Caco-2 (cell line): ENCODE measurements at regions not wholly inside any gene's neighbourhood (a gene's known extent, or its start where the extent isn't known, plus 50 kb on each side); places are given as distances from the start of the nearest gene placed in this dataset.

Experiments used
- BruUV-seq: library from RNA; stranded (reverse); fragments of 400-500 nt; replicated peaks from 2 replicates; lab custom pipeline; 2021; lab: Mats Ljungman, UMichigan
- CTCF ChIA-PET: fragments of 300-600 bp; sonication (Branson Sonifier 250); formaldehyde crosslinking; loops from one replicate; lab custom pipeline; 2022; ENCODE audit warnings: antibody characterized with exemption; lab: Charles Lee
- POLR2A ChIA-PET: fragments of 300-600 bp; sonication (Branson Sonifier 250); formaldehyde crosslinking; loops from one replicate; lab custom pipeline; 2022; ENCODE audit warnings: antibody characterized with exemption; lab: Charles Lee
- DNase-seq, 2 experiments: peaks; one replicate each; pipeline versions ENCODE4 v3.0.0 to v3.0.0-alpha.2; 2020 to 2022
- H3K27me3 ChIP-seq: replicated peaks from 2 replicates; pipeline ENCODE4 v1.6.0; 2011; ENCODE audit warnings: low read length; ENCODE audit not compliant: control insufficient read depth, insufficient read depth
- H3K36me3 ChIP-seq: 2 replicates; pipeline ENCODE4 v1.5.1; 2011; ENCODE audit warnings: low read length; ENCODE audit not compliant: control insufficient read depth, insufficient read depth
- H3K4me1 ChIP-seq: fragments of 250-450 bp; sonication (Bioruptor Pico); 2 replicates; pipeline ENCODE4 v1.5.1; 2020; ENCODE audit warnings: mild to moderate bottlenecking
- H3K4me3 ChIP-seq: 2 replicates; pipeline ENCODE4 v1.5.1; 2011; ENCODE audit warnings: low read depth, mild to moderate bottlenecking, control low read depth, low read length
- H3K9me3 ChIP-seq: fragments of 250-450 bp; sonication (Bioruptor Pico); 2 replicates; pipeline ENCODE4 v1.5.1; 2020; ENCODE audit warnings: mild to moderate bottlenecking, moderate library complexity
- H3K27ac Mint-ChIP-seq: one replicate; pipeline ENCODE4 v1.8.0; 2022; ENCODE audit warnings: mixed read lengths; ENCODE audit not compliant: unreplicated experiment
- H3K27me3 Mint-ChIP-seq: one replicate; pipeline ENCODE4 v1.8.0; 2022; ENCODE audit warnings: mixed read lengths; ENCODE audit not compliant: insufficient read depth, unreplicated experiment
- H3K36me3 Mint-ChIP-seq: one replicate; pipeline ENCODE4 v1.8.0; 2022; ENCODE audit warnings: mild to moderate bottlenecking, mixed read lengths; ENCODE audit not compliant: insufficient read depth, unreplicated experiment
- H3K4me1 Mint-ChIP-seq: one replicate; pipeline ENCODE4 v1.8.0; 2022; ENCODE audit warnings: low read depth, mixed read lengths; ENCODE audit not compliant: unreplicated experiment
- H3K4me3 Mint-ChIP-seq: one replicate; pipeline ENCODE4 v1.8.0; 2022; ENCODE audit warnings: mild to moderate bottlenecking, moderate library complexity, mixed read lengths; ENCODE audit not compliant: unreplicated experiment
- H3K9me3 Mint-ChIP-seq: one replicate; pipeline ENCODE4 v1.8.0; 2022; ENCODE audit warnings: mixed read lengths; ENCODE audit not compliant: unreplicated experiment
- intact Hi-C: fragments of 100-400 bp; cut with micrococcal nuclease; formaldehyde crosslinking; loops from one replicate; pipeline ENCODE4 v1.10.0; 2022; ENCODE audit not compliant: unreplicated experiment
- TF ChIP-seq, protein P1 (sequence below), 2 experiments: fragments of 200-600 bp in 1 of 2; IDR thresholded peaks; 1 replicate in 1 of 2; 2 replicates in 1 of 2; pipeline versions ENCODE4 v1.5.1 to v1.8.0; 2011 to 2022; ENCODE audit warnings: antibody characterized with exemption in 1 of 2, control low read depth in 1 of 2, inconsistent platforms in 1 of 2, low read depth in 1 of 2, low read length in 1 of 2, mild to moderate bottlenecking in 1 of 2, moderate library complexity in 1 of 2; ENCODE audit not compliant: insufficient read depth in 1 of 2, severe bottlenecking in 1 of 2, unreplicated experiment in 1 of 2

DNA sequence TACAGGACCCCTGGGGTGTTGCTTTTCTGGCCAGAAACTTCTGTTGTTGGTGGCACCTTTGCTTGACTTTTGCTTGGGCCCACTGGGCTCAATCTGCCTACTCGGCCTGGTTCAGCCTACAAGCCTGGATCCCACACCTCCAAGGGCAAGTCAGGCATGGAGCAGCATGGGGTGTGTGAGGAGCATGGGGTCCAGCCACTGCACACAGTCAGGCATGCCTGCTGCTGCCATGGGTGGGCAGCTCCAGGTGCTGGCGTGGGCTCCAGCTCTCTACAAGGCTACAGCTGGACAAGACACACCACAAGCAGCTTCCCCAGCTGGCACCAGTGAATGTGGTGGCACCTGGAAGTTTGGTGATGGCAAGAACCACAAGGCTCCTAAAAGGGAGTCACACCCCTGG, 1683.1 kb upstream of the ADGRL3 start:
- DNase-seq, result no peak
- ChIA-PET POLR2A (no interaction called here), CTCF (no interaction called here)
- Mint-ChIP-seq H3K27ac (no peak overlapping the region), H3K9me3 (no peaks in the 10 kb centered on the region), H3K36me3 (no peaks in the 10 kb centered on the region), H3K4me3 (no peak overlapping the region), H3K4me1 (no peaks in the 10 kb centered on the region), H3K27me3 (no peaks in the 10 kb centered on the region)
- no TSS peak for BruUV-seq
- Histone ChIP-seq H3K27me3 (no peaks in the 10 kb centered on the region), H3K9me3 (no peaks in the 10 kb centered on the region), H3K4me1 (no peaks in the 10 kb centered on the region), H3K4me3 (no peak overlapping the region), H3K36me3 (no peaks in the 10 kb centered on the region)
- TF ChIP-seq, protein P1, sequence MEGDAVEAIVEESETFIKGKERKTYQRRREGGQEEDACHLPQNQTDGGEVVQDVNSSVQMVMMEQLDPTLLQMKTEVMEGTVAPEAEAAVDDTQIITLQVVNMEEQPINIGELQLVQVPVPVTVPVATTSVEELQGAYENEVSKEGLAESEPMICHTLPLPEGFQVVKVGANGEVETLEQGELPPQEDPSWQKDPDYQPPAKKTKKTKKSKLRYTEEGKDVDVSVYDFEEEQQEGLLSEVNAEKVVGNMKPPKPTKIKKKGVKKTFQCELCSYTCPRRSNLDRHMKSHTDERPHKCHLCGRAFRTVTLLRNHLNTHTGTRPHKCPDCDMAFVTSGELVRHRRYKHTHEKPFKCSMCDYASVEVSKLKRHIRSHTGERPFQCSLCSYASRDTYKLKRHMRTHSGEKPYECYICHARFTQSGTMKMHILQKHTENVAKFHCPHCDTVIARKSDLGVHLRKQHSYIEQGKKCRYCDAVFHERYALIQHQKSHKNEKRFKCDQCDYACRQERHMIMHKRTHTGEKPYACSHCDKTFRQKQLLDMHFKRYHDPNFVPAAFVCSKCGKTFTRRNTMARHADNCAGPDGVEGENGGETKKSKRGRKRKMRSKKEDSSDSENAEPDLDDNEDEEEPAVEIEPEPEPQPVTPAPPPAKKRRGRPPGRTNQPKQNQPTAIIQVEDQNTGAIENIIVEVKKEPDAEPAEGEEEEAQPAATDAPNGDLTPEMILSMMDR (IDR thresholded peaks at IDR 0.05; ENCODE audit: insufficient read depth in 1 of 2, low read depth in 1 of 2, low read length in 1 of 2, severe bottlenecking in 1 of 2, unreplicated experiment in 1 of 2), result no peak
- intact Hi-C loops, result no loop called here

- H3K4me1 ChIP-seq, result no peaks in the 10 kb centered on the region
- DNase-seq, result no peak
- H3K4me1 Mint-ChIP-seq, result no peaks in the 10 kb centered on the region
- H3K4me3 ChIP-seq, result no peak overlapping the region
- no peaks in the 10 kb centered on the region for H3K27me3 ChIP-seq
- H3K9me3 ChIP-seq, result no peaks in the 10 kb centered on the region
- ChIA-PET POLR2A (no interaction called here), CTCF (no interaction called here)
- TF ChIP-seq, protein P1 (IDR thresholded peaks at IDR 0.05; ENCODE audit: insufficient read depth in 1 of 2, low read depth in 1 of 2, low read length in 1 of 2, severe bottlenecking in 1 of 2, unreplicated experiment in 1 of 2), result no peak
- no peaks in the 10 kb centered on the region for H3K27me3 Mint-ChIP-seq
- no peaks in the 10 kb centered on the region for H3K9me3 Mint-ChIP-seq
- no TSS peak for BruUV-seq
- intact Hi-C loops, result no loop called here
- H3K4me3 Mint-ChIP-seq, result no peak overlapping the region
- no peak overlapping the region for H3K27ac Mint-ChIP-seq
- no peaks in the 10 kb centered on the region for H3K36me3 ChIP-seq
- no peaks in the 10 kb centered on the region for H3K36me3 Mint-ChIP-seq
These were observed 1681.9 kb upstream of the ADGRL3 start for GRCh38 chr4:59518005-59518823.

GRCh38 chr4:59525885-59526284, 1674.2 kb upstream of the ADGRL3 start:
- Histone ChIP-seq H3K4me3 (no peak overlapping the region), H3K4me1 (no peaks in the 10 kb centered on the region), H3K36me3 (no peaks in the 10 kb centered on the region), H3K9me3 (no peaks in the 10 kb centered on the region), H3K27me3 (no peaks in the 10 kb centered on the region)
- TF ChIP-seq, protein P1 (IDR thresholded peaks at IDR 0.05; ENCODE audit: insufficient read depth in 1 of 2, low read depth in 1 of 2, low read length in 1 of 2, severe bottlenecking in 1 of 2, unreplicated experiment in 1 of 2), result no peak
- no peaks in the 10 kb centered on the region for H3K9me3 Mint-ChIP-seq
- POLR2A ChIA-PET, result no interaction called here
- DNase-seq, result no peak
- no peak overlapping the region for H3K27ac Mint-ChIP-seq
- no peaks in the 10 kb centered on the region for H3K4me1 Mint-ChIP-seq
- no peak overlapping the region for H3K4me3 Mint-ChIP-seq
- no peaks in the 10 kb centered on the region for H3K36me3 Mint-ChIP-seq
- no TSS peak for BruUV-seq
- intact Hi-C loops, result no loop called here
- CTCF ChIA-PET, result no interaction called here
- H3K27me3 Mint-ChIP-seq, result no peaks in the 10 kb centered on the region
